ENCODE measurements at regions not wholly inside any gene's neighbourhood (a gene's known extent, or its start where the extent isn't known, plus 50 kb on each side); places are given as distances from the start of the nearest gene placed in this dataset.

- TF ChIP-seq POLR2A (IDR thresholded peaks at IDR 0.05; ENCODE audit: low read depth, low read length): no peak
- TF ChIP-seq, protein P1, sequence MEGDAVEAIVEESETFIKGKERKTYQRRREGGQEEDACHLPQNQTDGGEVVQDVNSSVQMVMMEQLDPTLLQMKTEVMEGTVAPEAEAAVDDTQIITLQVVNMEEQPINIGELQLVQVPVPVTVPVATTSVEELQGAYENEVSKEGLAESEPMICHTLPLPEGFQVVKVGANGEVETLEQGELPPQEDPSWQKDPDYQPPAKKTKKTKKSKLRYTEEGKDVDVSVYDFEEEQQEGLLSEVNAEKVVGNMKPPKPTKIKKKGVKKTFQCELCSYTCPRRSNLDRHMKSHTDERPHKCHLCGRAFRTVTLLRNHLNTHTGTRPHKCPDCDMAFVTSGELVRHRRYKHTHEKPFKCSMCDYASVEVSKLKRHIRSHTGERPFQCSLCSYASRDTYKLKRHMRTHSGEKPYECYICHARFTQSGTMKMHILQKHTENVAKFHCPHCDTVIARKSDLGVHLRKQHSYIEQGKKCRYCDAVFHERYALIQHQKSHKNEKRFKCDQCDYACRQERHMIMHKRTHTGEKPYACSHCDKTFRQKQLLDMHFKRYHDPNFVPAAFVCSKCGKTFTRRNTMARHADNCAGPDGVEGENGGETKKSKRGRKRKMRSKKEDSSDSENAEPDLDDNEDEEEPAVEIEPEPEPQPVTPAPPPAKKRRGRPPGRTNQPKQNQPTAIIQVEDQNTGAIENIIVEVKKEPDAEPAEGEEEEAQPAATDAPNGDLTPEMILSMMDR (conservative IDR thresholded peaks at IDR 0.05; ENCODE audit: low read depth, low read length): no peak
Measured at GRCh38 chrX:4151798-4152197, 438.3 kb upstream of the PRKX start.

Measured in IMR-90 (cell line).